C4-2B (cell line): ENCODE measurements at regions not wholly inside any gene's neighbourhood (a gene's known extent, or its start where the extent isn't known, plus 50 kb on each side); places are given as distances from the start of the nearest gene placed in this dataset.

Source experiments
- CTCF ChIP-seq: fragments of 450-650 bp; conservative IDR thresholded peaks from 2 replicates; pipeline ENCODE4 v1.5.1; 2017; ENCODE audit warnings: mild to moderate bottlenecking
- ZFX ChIP-seq: fragments of 450-650 bp; IDR thresholded peaks from 2 replicates; pipeline ENCODE4 v1.6.1; 2017

GRCh38 chr3:8113626-8114025 is 388.0 kb upstream of the LMCD1 start:
- no peak for TF ChIP-seq CTCF
- TF ChIP-seq ZFX: no peak
